Aorta (tissue), 5 donors: ENCODE measurements at regions not wholly inside any gene's neighbourhood (a gene's known extent, or its start where the extent isn't known, plus 50 kb on each side); places are given as distances from the start of the nearest gene placed in this dataset.

ENCODE experiments used
- ATAC-seq: fragments of 200-7000 bp; cut with Tn5 transposase; one replicate; pipeline ENCODE4 v1.9.1; 2022; ENCODE audit warnings: moderate library complexity; ENCODE audit not compliant: low FRiP score
- DNase-seq, 2 donors: peaks; one replicate each; pipeline ENCODE4 v3.0.0-alpha.2; 2020
- H3K27ac ChIP-seq, 2 donors: one replicate each; pipeline ENCODE4 v1.5.1; 2013; ENCODE audit warnings: low read length in 2 of 2, mild to moderate bottlenecking in 2 of 2, moderate library complexity in 2 of 2, control low read depth in 1 of 2, inconsistent platforms in 1 of 2, low read depth in 1 of 2
- H3K27me3 ChIP-seq, 2 donors: one replicate each; pipeline ENCODE4 v1.6.1; 2013; ENCODE audit warnings: control low read depth in 1 of 2, low read length in 1 of 2, mild to moderate bottlenecking in 1 of 2, moderate library complexity in 1 of 2; ENCODE audit not compliant: insufficient read depth in 2 of 2, control insufficient read depth in 1 of 2
- H3K36me3 ChIP-seq, 2 donors: one replicate each; pipeline ENCODE4 v1.6.1; 2013; ENCODE audit warnings: control low read depth in 1 of 2, low read length in 1 of 2, mild to moderate bottlenecking in 1 of 2; ENCODE audit not compliant: insufficient read depth in 2 of 2, control insufficient read depth in 1 of 2
- H3K4me1 ChIP-seq, 2 donors: one replicate each; pipeline ENCODE4 v1.6.1; 2013; ENCODE audit warnings: low read length in 2 of 2, control low read depth in 1 of 2, mild to moderate bottlenecking in 1 of 2, moderate library complexity in 1 of 2; ENCODE audit not compliant: insufficient read depth in 2 of 2, control insufficient read depth in 1 of 2
- H3K4me3 ChIP-seq, 2 donors: one replicate each; pipeline ENCODE4 v1.5.1; 2013; ENCODE audit warnings: low read length in 2 of 2, control low read depth in 1 of 2, mild to moderate bottlenecking in 1 of 2
- H3K9me3 ChIP-seq: one replicate; pipeline ENCODE4 v1.6.1; 2013; ENCODE audit warnings: mild to moderate bottlenecking, low read length; ENCODE audit not compliant: control insufficient read depth
- WGBS, 2 donors: extraction: QIAGEN DNeasy Blood & Tissue Kit; methylation state at CpG; one replicate each; pipeline ENCODE4 v1.1.7; 2013; 5-methylcytosine and 5-hydroxymethylcytosine counted together
- intact Hi-C, 2 donors: fragments of 100-400 bp; cut with DNase I; formaldehyde crosslinking; loops; one replicate each; pipeline versions ENCODE4 v1.14.2 to v1.15.0; 2022
- donor health status: healthy with polysubstance abuse.
- donor health status: Bipolar disorder and iron deficiency.
- donor health status: DM: no; HTN: no; CAD: no.
- donor health status: DM: no; HTN: no; CAD: no.
- donor health status: DM: yes; HTN: yes; CAD: no.

DNA sequence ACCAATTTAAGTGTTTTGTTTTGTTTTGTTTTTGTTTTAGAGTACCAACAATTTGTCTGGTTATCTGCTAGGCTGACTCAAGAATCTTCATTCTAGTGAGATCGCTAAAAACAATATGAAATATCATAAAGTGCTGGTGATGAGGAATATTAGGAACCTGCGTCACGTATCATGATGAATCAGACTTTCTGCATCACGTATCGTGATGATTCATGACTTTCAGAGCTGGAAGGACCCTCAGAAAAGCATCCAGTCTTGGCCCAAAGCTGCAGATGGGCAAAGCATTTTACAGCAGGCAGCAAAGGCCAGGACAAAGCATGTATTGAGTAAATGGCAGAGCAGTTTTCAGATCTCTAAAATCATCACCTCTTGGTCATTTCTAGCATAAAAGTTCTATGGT, 278.0 kb upstream of the BOD1L1 start:
- Histone ChIP-seq H3K4me3 (no peak overlapping the region), H3K27ac (no peak overlapping the region), H3K9me3 (no peaks in the 10 kb centered on the region), H3K36me3 (no peaks in the 10 kb centered on the region), H3K27me3 (no peaks in the 10 kb centered on the region), H3K4me1 (peaks cover 0 to 2% of the 10 kb centered on the region in 2 donors)
- intact Hi-C loops: loop anchor here in 1 of 2 donors (5.0 kb wide), 1 partner anchor 82 kb away; no protein-coding TSS in a partner anchor
- 88 to 90% methylated on average over 5 of the region's 5 CpGs for WGBS, 2 donors
- DNase-seq: no peak
- ATAC-seq: no peak

DNA sequence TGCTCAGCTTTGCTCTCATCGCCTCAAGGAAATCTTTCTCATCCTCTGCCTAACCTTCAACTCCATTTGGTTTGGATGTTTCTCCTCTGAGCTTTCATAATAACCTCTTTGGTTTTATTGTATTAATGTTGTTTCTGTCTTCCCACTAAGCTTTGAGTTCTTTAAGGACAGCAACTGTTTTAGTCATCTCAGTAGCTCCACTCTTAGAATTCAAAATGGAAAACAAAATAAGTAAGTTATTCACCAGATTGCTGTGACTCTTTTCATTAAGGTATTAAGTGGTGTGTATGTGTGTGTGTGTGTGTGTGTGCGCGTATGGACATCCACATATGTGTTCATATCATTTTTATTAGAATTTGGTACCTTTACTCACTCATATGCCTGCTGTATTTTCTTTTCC, 279.2 kb upstream of the BOD1L1 start:
- Histone ChIP-seq H3K9me3 (no peaks in the 10 kb centered on the region), H3K4me3 (no peak overlapping the region), H3K27me3 (no peaks in the 10 kb centered on the region), H3K27ac (no peak overlapping the region), H3K36me3 (no peaks in the 10 kb centered on the region), H3K4me1 (peaks cover 0 to 2% of the 10 kb centered on the region in 2 donors)
- ATAC-seq: no peak
- intact Hi-C loops: loop anchor here in 1 of 2 donors (5.0 kb wide), 1 partner anchor 81 kb away; no protein-coding TSS in a partner anchor
- 95 to 96% methylated on average over 3 of the region's 3 CpGs for WGBS, 2 donors
- DNase-seq: no peak

DNA sequence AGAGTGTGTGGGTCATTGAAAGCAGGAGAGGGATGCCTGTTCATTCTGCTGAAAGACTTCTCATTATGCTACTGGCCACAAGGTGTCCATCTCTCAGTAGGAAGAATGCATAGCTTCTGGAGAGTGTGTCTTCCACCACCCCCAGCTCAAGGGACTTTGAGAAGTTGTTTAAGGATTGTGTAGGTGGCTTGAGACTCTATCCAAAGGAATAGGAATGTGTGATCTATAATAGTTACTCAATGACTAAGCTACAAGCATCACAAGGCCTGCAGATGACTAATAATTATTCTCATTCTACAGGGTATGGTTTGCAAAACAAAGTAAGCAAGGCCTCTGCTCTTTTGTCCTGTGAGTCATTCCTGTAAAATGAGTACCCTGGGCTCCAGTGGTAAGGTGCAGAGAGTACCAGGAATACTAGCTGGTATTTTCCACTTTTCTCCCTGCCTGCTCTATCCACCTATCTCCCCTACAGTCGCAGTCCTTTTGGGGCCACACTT, 279.8 kb upstream of the BOD1L1 start:
- ATAC-seq: peak; percentile 29
- Histone ChIP-seq H3K4me3 (no peak overlapping the region), H3K36me3 (no peaks in the 10 kb centered on the region), H3K9me3 (no peaks in the 10 kb centered on the region), H3K27me3 (no peaks in the 10 kb centered on the region), H3K27ac (peak overlapping the region in 1 of 2 donors; percentile 94), H3K4me1 (peaks cover 0 to 2% of the 10 kb centered on the region in 2 donors)
- intact Hi-C loops: loop anchor here in 1 of 2 donors (5.0 kb wide), 1 partner anchor 80 kb away; no protein-coding TSS in a partner anchor
- WGBS, 2 donors: 84 to 96% methylated on average over 1 of the region's 1 CpG
- no peak for DNase-seq

DNA sequence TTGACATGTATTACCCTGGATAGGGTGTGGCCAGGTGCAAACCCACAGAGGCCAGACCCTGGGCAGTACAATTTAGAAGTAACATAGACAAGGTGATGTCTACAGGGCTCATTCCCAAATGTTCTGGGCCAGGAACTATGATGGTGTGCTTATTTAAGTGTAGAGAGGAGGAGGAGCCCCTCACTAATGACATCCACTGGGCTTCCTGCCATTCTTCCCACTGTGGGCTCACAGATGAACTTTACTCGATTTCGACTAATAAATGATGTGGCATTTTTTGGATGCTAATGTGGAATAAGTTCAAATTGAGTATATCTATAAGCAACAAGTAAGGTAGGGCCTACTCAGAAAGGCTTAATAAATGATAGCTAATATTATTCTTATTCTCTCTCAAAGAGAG, 280.9 kb upstream of the BOD1L1 start:
- H3K4me3 ChIP-seq: no peak overlapping the region
- 86% methylated on average over 2 of the region's 2 CpGs for WGBS, 2 donors
- H3K36me3 ChIP-seq: no peaks in the 10 kb centered on the region
- ATAC-seq (no peak), DNase-seq (no peak)
- H3K4me1 ChIP-seq: peaks cover 0 to 2% of the 10 kb centered on the region in 2 donors
- no peaks in the 10 kb centered on the region for H3K27me3 ChIP-seq
- H3K9me3 ChIP-seq: no peaks in the 10 kb centered on the region
- no peak overlapping the region for H3K27ac ChIP-seq
- intact Hi-C loops: loop anchor here in 1 of 2 donors (5.0 kb wide), 1 partner anchor 79 kb away; no protein-coding TSS in a partner anchor

DNA sequence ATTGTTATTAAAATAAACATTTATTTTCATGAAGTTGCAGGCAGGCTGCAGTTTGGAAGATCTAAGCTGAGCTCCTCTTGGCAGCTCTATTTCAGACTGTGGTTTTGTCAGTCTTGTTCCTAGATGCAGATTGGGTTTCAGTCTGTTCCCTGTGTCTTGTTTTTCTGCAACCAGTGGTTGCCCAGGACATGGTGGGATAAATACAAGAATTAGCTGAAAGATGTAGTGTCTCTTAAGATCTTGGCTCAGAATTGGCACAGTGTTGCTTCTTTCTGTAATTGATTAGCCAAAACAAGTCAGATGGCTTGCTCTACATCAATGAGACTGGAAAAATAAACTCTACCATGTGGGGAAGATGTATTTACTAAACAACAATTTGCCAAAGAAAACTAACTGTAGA, 283.0 kb upstream of the BOD1L1 start:
- no peaks in the 10 kb centered on the region for H3K36me3 ChIP-seq
- no peak overlapping the region for H3K27ac ChIP-seq
- H3K27me3 ChIP-seq: no peaks in the 10 kb centered on the region
- no peaks in the 10 kb centered on the region for H3K9me3 ChIP-seq
- H3K4me3 ChIP-seq: no peak overlapping the region
- ATAC-seq: no peak
- intact Hi-C loops: no loop called here
- DNase-seq: no peak
- H3K4me1 ChIP-seq: peaks cover 0 to 2% of the 10 kb centered on the region in 2 donors

DNA sequence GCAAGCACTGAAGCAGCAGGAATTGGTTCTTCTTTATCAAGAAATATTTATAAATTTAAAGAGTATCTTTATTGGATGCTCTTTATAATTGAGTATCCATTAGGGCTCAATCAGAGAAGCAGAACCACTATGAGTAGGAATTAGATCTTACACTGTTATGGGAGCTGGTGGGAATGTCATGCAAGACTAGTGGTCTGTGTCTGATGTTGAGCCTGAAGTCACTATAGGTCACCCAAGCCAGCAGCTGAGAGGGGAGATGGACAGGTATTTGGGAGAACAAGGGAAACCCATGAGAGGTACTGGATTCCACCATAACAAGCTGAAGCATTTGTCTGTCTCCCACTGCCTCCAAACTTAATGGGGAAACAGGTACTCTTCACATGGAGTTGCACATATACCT, 283.7 kb upstream of the BOD1L1 start:
- intact Hi-C loops: no loop called here
- no peaks in the 10 kb centered on the region for H3K9me3 ChIP-seq

DNA sequence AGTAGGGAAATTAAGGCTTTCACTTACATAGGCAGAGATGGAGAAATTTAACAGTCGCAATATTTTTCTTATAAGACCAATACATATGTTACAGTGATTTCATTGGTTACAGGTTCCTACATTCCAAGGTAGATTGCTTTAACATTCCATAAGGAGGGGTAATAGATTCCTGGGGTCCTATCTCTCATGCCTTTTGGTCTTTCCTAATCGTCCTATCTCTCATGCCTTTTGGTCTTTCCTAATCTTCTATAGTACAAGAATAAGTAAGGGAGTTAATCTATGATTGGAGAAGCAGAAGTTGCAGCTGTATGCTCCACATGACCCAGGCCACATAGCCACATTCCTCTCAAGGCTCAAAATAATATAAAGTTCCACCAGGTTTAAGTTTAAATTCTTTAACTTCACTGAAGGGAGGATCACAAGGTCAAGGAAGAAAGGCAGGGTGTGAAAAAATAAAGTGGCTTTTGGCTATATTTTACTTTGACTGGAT, 285.0 kb upstream of the BOD1L1 start:
- Histone ChIP-seq H3K9me3 (no peaks in the 10 kb centered on the region), H3K36me3 (no peaks in the 10 kb centered on the region), H3K27me3 (no peaks in the 10 kb centered on the region), H3K27ac (no peak overlapping the region), H3K4me3 (no peak overlapping the region), H3K4me1 (peaks cover 0 to 2% of the 10 kb centered on the region in 2 donors)
- intact Hi-C loops: no loop called here
- 67 to 68% methylated on average over 2 of the region's 2 CpGs for WGBS, 2 donors
- DNase-seq: no peak
- no peak for ATAC-seq

More for the DNA sequence above, 283.7 kb upstream of the BOD1L1 start:
- Histone ChIP-seq H3K36me3 (no peaks in the 10 kb centered on the region), H3K4me1 (peaks cover 0 to 2% of the 10 kb centered on the region in 2 donors), H3K27me3 (no peaks in the 10 kb centered on the region), H3K4me3 (no peak overlapping the region), H3K27ac (no peak overlapping the region)
- ATAC-seq: no peak
- no peak for DNase-seq

DNA sequence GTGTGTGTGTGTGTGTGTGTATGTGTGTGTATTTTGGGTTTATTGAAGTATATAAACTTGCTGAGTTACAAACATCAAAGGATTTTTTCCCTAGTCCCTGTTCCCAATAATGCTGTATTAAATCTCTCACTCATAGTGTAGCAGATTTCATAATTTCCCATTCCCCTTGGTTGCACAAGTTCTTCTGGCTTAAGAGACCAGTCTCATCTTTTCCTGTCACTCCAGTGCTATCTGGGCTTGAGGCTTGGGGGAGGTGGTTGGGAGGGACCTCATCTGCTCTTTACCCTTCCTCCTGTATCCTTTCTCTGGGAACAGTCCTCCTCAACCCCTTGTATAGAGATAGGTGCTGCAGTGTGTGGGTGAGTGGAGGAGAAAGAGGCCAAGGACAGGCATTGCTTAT, 285.4 kb upstream of the BOD1L1 start:
- H3K4me1 ChIP-seq: no peaks in the 10 kb centered on the region
- ATAC-seq (no peak), DNase-seq (no peak)
- H3K27ac ChIP-seq: no peak overlapping the region
- no peak overlapping the region for H3K4me3 ChIP-seq
- H3K9me3 ChIP-seq: no peaks in the 10 kb centered on the region
- H3K27me3 ChIP-seq: no peaks in the 10 kb centered on the region
- no peaks in the 10 kb centered on the region for H3K36me3 ChIP-seq
- intact Hi-C loops: no loop called here

DNA sequence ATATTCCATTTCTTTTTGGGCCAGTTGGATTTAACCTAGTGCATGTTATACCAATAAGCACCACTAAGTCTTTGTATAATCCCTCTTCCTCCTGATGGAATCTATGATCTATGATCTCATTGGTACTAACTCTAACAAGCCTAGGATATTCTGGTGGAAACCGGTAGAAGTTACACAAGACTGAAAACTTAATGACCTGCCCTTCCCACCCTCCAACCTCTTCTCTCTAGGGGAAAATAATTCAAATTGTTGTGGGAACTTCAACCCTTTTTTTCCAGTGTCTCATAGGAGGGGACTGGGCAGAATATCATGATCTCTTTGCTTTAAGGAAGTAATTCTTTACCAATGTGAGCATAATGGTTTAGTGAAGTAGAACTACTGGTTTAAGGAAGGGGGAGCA, 289.5 kb upstream of the BOD1L1 start:
- WGBS, 2 donors: 18 to 31% methylated on average over 1 of the region's 1 CpG
- Histone ChIP-seq H3K27me3 (no peaks in the 10 kb centered on the region), H3K4me1 (peaks cover 0 to 2% of the 10 kb centered on the region in 2 donors), H3K36me3 (no peaks in the 10 kb centered on the region), H3K9me3 (no peaks in the 10 kb centered on the region), H3K27ac (no peak overlapping the region), H3K4me3 (no peak overlapping the region)
- intact Hi-C loops: no loop called here
- DNase-seq (no peak), ATAC-seq (no peak)
